HL-60 (cell line): ENCODE measurements at regions not wholly inside any gene's neighbourhood (a gene's known extent, or its start where the extent isn't known, plus 50 kb on each side); places are given as distances from the start of the nearest gene placed in this dataset.

Source experiments
- DNase-seq, 2 experiments: peaks; one replicate each; pipeline ENCODE4 v3.0.0-alpha.2; 2010 to 2020; ENCODE audit warnings: low read depth in 1 of 2, low spot score in 1 of 2
- H3K27ac ChIP-seq: fragments of 250-450 bp; sonication (Bioruptor Pico); replicated peaks from 2 replicates; pipeline ENCODE4 v1.5.1; 2020; ENCODE audit warnings: mild to moderate bottlenecking, moderate library complexity
- H3K27me3 ChIP-seq: fragments of 250-450 bp; sonication (Bioruptor Pico); 2 replicates; pipeline ENCODE4 v1.5.1; 2021; ENCODE audit warnings: mild to moderate bottlenecking, moderate library complexity; ENCODE audit not compliant: insufficient read depth, poor library complexity, severe bottlenecking
- H3K4me3 ChIP-seq: replicated peaks from 2 replicates; pipeline ENCODE4 v1.5.1; 2011; ENCODE audit warnings: mild to moderate bottlenecking, control low read depth, low read length; ENCODE audit not compliant: insufficient read depth
- CTCF ChIP-seq: IDR thresholded peaks from one replicate; pipeline ENCODE4 v1.5.1; 2011; ENCODE audit warnings: low read length, control low read depth, inconsistent platforms; ENCODE audit not compliant: insufficient read depth
- GABPA ChIP-seq: IDR thresholded peaks from 2 replicates; pipeline ENCODE4 v1.6.1; 2012; ENCODE audit warnings: low read depth
- POLR2AphosphoS5 ChIP-seq: IDR thresholded peaks from 2 replicates; pipeline ENCODE4 v1.6.1; 2012; ENCODE audit warnings: low read depth
- REST ChIP-seq: IDR thresholded peaks from 2 replicates; pipeline ENCODE4 v1.6.1; 2012; ENCODE audit warnings: low read depth; ENCODE audit not compliant: insufficient replicate concordance
- SPI1 ChIP-seq: IDR thresholded peaks from 2 replicates; pipeline ENCODE4 v1.6.1; 2012; ENCODE audit warnings: low read depth, mild to moderate bottlenecking, borderline replicate concordance

DNA sequence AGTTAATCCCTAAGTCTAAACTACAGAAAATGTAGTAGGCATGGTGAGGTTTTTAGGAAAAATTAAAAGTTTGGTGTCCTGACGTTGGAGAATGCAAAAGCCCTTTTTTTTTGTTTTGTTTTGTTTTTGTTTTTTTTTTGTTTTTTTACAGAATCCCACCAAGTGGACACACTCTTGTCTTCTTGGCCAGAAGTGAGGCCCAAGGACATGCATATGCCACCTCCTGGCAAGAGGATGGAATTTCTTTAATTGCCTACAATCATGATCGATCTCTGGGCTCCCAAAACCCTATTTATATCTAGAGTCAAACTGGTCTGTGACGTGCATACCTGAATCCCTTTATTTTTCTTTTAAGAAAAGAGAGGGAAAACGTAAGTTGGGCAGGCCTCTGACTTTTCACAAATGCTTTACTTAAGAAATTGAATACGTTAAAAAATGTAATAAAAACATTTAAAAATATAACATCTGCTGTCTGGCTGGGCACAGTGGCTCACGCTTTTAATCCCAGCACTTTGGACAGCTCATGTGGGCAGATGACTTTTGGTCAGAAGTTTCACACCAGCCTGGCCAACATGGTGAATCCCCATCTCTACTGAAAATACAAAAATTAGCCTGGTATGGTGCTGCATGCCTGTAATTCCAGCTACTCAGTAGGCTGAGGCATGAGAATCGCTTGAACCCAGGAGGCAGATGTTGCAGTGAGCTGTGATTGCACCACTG is 502.7 kb downstream of the CBLN2 start:
- no peak overlapping the region for H3K27ac ChIP-seq
- TF ChIP-seq REST = peak; percentile 24
- TF ChIP-seq SPI1 = no peak
- no peak for TF ChIP-seq POLR2AphosphoS5
- TF ChIP-seq CTCF = no peak
- no peak overlapping the region for H3K4me3 ChIP-seq
- no peaks in the 10 kb centered on the region for H3K27me3 ChIP-seq
- no peak for DNase-seq

GRCh38 chr18:72013427-72013850 is 530.7 kb downstream of the CBLN2 start:
- no peak for DNase-seq
- no peak overlapping the region for H3K27ac ChIP-seq
- H3K4me3 ChIP-seq = no peak overlapping the region
- TF ChIP-seq GABPA (no peak), CTCF (no peak), REST (no peak), POLR2AphosphoS5 (no peak)
- H3K27me3 ChIP-seq = no peaks in the 10 kb centered on the region

DNA sequence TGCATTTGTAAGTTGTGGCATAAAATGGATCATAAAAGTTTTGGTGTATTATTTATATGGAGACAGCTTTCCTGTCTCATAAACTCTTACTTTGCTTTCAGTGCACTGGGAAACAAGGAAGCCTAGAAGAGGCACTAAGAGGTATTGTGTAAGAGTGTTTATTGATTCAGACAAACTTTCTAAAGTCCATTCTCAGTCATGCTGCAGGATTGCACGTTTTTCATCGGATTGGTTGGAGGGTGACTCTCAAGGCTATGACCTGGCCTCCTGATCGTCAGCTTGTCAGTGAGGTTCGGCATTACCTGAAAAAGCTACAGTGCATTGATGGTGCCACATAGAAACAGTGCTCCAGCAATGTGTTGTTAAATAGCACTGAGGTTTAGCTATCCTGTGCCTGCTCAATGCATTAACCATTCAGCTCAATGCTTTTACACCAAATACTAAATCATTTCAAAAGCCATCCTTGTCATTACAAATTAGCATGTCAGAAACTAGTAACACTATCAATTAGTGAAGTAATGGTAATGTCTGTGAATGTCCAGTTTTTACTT is 545.5 kb downstream of the CBLN2 start:
- Histone ChIP-seq H3K27ac (no peak overlapping the region), H3K27me3 (no peaks in the 10 kb centered on the region), H3K4me3 (no peak overlapping the region)
- TF ChIP-seq REST (no peak), SPI1 (no peak), POLR2AphosphoS5 (no peak), GABPA (no peak), CTCF (no peak)
- DNase-seq = no peak
